Activated CD4-positive, alpha-beta T cell treated with anti-CD3 and anti-CD28 coated beads, Interleukin-2, Interleukin-4, amounts not matched to agents 100 ng/mL and 50 ng/mL, durations not matched to agents 16 hours and 8 hours (primary cell): ENCODE measurements at regions not wholly inside any gene's neighbourhood (a gene's known extent, or its start where the extent isn't known, plus 50 kb on each side); places are given as distances from the start of the nearest gene placed in this dataset.
"Not testable (repeated sequence)": the region's sequence is repeated elsewhere in the genome, so short reads cannot be mapped to it uniquely, and the experiment has no call there.

Source experiments
- DNase-seq: peaks from one replicate; pipeline ENCODE4 v3.0.0-alpha.2; 2020; ENCODE audit warnings: low spot score

DNA sequence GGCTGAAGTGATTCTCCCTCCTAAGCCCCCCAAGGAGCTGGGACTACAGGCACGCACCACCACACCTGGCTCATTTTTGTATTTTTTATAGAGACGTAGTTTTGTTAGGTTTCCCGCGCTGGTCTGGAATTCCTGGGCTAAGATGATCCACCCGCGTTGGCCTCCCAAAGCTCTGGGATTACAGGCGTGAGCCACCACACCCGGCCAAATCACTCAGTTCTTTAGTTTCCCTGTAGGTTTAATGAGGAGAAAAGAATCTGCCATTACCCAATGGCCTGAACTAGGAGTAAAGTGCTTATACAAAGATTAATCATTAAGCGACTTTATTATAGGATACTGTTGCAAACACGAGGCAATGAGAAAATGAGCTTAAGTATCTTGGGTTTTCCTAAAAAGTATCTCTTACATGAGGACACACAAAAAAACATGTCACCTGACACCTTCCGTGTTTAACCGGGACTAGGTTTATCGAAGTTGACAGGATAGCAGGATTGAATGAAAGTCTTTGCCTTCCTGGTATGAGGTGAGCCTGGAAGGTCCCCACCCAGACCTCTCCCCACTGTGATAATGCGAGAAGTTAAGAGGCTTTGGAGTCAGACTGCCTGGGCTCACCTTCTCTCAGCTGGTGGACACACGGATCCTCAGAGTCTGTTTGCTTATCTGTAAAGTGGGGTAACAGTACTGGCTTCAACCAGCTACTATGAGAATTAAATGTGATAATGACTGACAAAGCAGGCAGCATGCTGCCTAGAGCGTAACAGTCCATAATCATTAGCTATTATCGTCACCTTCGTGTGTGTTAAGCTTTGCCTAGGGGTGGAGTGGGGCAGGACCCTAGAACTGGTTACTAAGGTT, 133.5 kb upstream of the KRAS start:
- DNase-seq: no peak

DNA sequence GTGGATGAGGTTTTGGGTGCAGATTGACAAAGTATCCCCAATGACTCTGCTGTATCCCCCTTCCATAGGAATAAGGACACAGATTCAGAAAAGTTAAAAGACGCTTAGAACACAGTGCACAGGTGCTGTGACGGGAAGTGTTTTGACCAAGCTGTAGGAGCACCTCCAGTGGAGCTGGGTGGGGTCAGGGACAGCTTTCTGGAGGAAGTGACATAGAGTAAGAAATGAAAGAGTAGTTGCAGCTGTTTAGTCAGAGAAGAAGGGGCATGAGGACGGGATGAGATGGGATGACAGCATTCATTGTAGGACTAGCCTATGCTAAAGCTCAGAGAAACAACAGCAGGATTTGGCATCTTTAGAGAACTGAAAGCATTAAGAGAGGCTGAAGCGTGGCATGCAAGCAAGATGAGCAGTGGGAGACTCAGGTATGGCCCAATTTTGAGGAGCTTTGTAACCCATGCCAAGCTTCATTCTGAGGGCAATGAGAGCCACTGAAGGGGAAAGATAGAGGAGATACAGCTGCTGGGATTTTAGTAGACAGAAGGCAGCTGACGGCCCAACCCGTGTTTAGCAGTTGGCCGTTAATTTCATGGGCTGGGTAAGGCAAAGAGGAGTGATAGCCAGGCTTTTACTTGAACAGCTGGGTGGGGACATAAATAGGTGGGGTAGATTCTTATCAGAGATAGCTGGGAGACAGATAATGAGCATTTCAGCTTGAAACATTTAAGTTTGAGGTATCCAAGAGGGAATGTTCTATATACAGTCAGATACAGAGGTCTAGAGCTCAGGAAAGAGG, 131.8 kb upstream of the KRAS start:
- DNase-seq: no peak

- peak; percentile 75 for DNase-seq
Observed at GRCh38 chr12:25377469-25378177, 126.9 kb upstream of the KRAS start.

DNA sequence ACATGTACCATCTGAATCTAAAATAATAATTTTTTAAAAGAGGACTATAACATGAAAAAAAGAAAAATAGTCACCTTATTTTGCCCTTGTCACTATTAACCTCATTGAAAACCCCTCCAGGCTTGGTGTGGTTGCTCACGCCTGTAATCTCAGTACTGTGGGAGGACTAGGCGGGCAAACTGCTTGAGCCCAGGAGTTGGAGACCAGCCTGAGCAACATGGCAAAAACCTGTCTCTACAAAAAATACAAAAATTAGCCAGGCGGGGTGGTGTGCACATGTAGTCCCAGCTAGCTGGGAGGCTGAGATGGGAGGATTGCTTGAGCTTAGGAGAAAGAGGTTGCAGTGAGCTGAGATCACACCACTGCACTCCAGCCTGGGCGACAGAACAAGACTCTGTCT, 126.3 kb upstream of the KRAS start:
- no peak for DNase-seq

DNA sequence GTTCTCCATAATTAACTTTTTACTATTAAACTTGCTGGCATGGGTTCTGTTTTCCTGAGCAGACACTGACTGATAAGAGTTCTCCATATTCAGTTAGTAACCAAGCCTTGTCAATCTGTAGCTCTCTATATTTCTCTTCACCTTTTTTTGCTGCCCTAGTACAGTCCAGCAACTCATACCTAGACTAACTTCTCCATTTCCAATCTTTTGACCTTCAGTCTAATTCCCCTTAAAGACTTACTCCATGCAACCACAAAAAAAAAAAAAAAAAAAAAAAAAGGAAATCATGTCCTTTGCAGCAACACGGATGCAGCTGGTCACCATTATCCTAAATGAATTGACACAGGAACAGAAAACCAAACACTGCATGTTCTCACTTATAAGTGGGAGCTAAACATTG, 125.7 kb upstream of the KRAS start:
- DNase-seq: no peak

- peak; percentile 75 for DNase-seq
Observed at GRCh38 chr12:25372969-25373817, 122.5 kb upstream of the KRAS start.

- no peak for DNase-seq
Observed at GRCh38 chr12:25372002-25372401, 121.3 kb upstream of the KRAS start.

DNA sequence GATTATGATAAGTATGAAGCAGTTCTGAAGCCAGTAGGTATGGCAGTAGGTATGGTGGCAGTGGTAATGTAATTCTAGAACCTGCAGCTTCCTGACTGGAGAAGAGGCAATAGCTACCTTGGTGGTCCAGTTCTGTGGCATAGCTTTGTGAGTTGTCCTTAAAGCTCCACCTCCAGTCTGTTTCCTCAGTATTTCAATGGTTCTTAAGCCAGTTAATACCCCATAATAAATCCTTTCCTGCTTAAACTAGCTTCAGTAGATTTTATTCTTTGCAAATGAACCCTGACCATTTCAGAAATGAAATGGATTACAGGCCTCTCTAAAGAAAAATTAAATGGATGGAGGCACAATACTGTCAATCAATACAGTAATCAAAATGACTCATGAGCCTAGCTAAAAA, 117.8 kb upstream of the KRAS start:
- no peak for DNase-seq

DNA sequence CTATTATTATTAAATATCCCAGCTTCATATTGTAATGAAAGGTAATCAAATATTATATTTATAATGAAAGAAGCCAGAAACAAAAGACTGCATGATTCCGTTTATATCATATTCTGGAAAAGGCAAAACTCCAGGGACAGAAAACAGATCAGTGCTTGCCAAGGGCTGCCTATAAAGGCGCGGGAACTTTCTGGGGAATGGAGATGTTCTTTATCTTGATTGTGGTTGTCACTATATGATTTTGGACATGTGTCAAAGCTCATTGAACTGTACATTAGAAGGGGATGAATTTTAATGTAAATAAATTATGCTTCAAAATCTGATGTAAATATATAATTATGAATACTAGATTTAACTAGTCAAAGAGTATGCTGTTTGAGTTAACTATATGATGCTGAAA, 115.4 kb upstream of the KRAS start:
- DNase-seq: no peak

DNA sequence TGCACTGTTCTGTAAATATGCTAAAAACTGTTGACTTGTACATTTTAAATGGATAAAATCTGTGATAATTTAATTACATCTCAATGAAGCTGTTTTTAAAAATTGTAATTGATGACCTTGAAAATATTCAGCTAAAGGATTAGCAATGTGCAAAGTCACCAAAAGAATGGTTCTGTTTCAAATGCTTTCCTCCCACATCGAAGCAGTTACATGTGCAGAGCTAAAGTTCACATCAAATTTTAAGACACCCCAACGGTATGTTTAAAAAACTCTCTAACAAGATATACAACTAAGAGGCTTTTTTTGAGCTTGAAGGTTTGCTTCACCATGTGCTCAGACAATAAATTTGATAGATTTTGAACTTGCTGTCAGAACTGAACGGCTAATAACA, 114.6 kb upstream of the KRAS start:
- no peak for DNase-seq

- peak; percentile 77 for DNase-seq
Observed at GRCh38 chr12:25364529-25365339, 114.0 kb upstream of the KRAS start.

DNA sequence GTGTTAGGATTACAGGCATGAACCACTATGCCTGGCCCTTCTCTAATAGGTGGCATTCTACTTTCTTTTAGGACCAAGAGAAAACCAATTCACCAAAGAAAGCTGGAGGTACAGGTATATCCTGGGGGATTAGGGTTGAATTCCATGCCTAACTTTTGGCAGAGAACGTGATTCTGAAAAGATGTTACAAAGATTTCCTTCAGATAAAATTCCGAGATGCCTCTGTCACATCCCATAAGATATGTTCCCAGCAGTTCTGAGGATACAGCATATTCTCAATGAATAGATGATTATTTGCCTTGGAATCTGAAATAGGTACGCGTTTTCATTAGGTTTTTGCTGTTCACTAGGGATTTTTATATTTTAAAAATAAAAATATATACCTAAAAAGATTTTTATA, 111.9 kb upstream of the KRAS start:
- DNase-seq: no peak

GRCh38 chr12:25361511-25361910, 110.8 kb upstream of the KRAS start:
- DNase-seq: no peak

DNA sequence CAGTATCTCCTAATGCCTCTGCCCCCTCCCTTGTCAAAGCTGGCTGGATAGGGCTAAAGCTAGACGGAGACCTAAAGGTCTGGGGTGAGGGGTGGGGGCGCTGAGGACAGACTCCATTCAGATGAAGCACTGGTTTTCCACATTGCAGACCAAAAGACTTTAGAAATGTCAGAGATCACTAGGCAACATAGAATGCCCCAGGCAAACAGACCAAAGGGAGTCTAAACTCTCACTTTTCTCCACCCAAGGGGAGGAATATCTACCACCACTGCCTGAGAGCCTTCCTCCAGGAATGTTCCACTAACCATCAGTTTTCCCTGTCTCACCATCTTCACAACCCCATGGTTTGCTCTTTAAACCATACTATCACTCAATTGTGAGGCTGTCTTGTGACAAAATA, 106.9 kb upstream of the KRAS start:
- no peak for DNase-seq

DNA sequence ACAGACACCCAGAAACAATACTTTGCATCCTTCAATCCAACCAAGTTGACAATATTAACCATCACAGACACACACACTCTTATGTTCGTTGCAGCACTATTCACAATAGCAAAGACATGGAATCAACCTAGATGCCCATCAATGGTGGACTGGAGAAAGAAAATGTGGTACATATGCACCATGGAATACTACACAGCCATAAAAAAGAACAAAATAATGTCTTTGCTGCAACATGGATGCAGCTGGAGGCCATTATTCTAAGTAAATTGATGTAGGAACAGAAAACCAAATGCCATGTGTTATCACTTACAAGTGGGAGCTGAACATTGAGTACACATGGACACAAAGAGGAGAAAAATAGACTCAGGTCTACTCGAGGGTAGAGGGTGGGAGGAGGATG, 102.2 kb upstream of the KRAS start:
- not testable (repeated sequence) for DNase-seq

DNA sequence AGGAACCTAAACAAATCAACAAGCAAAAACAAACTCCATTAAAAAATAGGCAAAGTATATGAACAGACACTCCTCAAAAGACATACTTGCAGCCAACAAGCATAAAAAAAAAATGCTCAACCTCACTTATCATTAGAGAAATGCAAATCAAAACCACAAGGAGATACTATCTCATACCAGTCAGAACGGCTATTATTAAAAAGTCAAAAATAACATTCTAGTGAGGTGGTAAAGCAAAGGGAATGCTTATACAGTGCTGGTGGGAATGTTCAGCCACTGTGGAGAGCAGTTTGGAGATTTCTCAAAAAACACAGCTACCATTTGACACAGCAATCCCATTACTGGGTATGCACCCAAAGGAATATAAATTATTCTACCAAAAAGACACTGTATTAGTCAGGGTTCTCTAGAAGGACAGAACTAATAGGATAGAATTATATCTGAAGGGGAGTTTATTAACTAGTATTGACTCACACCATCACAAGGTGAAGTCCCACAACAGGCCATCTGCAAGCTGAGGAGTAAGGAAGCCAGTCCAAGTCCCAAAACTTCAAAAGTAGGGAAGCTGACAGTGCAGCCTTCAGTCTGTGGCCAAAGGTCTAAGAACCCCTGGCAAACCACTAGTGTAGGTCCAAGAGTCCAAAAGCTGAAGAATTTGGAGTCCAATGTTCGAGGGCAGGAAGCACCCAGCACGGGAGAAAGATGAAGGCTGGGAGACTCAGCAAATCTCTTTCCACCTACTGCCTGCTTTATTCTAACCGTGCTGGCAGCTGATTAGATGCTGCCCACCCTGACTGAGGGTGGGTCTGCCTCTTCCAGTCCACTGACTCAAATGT, 101.6 kb upstream of the KRAS start:
- no peak for DNase-seq

DNA sequence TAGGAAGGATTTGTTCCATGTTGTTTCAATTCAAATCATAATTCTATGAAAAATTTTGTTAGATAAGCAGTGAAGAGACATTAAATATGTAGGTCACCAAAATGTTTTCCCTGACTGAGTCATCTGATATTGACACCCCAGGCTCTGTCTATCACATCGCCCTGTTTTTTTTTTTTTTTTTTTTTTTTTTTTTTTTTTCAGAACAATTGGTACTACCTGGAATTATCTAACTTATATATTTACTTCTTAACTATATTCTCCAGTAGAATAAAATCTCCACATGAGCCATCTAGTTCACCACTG, 97.8 kb upstream of the KRAS start:
- no peak for DNase-seq

DNA sequence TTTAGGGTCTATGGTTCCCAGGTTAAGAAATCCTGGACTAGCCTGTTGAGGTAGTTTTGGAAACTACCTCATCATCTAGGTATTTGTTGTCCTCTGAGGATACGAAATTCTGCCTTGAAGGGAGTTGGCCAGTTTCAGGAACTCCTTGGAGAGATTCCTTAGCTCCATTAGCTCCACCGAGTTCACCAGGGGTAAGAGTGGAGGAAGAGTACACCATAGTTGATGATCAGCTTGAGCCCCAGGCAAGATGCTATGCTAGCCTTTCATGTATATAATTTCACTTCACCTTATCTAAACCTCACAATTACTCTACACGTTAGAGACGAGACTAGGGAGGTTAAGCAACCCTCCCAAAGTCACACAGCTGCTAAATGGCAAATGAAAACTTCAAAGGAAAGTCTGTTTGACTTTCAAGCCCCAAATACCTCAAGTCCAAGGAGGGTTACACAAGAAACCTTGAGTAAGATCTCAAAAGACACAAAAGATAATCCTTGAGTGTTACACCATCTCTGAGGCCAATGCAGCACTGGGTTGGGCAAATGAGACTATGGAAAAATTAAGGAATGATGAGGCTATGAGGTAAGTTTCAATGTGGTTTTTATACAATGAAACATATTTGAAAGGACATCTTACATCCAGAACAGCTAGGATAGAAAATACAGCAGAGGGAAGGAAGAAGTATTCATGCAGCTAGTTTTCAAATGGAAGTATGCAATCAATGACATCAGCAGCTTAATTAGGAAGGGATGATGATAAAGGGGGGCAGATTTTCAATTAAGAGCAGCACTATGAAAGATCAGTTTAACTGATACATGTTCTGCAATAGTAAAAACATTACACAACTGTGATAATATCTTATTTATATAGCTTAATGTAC, 97.2 kb upstream of the KRAS start:
- DNase-seq: no peak

GRCh38 chr12:25341877-25342276, 91.1 kb upstream of the KRAS start:
- DNase-seq: not testable (repeated sequence)
